ENCODE measurements at regions not wholly inside any gene's neighbourhood (a gene's known extent, or its start where the extent isn't known, plus 50 kb on each side); places are given as distances from the start of the nearest gene placed in this dataset.

GRCh38 chr13:97574926-97575325 is 141.0 kb downstream of the RAP2A start:
- POLR2A ChIA-PET = interaction anchor here (1.0 kb wide), 1 partner anchor 141 kb away, joined by 4 read pairs; the partner anchor contains the start of gene RAP2A
- no peak overlapping the region for H3K27ac Mint-ChIP-seq (ENCODE audit: low read depth, unreplicated experiment)
- H3K27me3 Mint-ChIP-seq (ENCODE audit: insufficient read depth, unreplicated experiment) = no peaks in the 10 kb centered on the region
- H3K4me1 Mint-ChIP-seq (ENCODE audit: insufficient read depth, unreplicated experiment) = no peaks in the 10 kb centered on the region
- intact Hi-C loops (cut with micrococcal nuclease) = loop anchor here (10.0 kb wide), 1 partner anchor 210 kb away; no protein-coding TSS in a partner anchor
- DNase-seq (ENCODE audit: unreplicated experiment) = peak; percentile 65
- BruUV-seq (replicated peaks) = no TSS peak
- H3K36me3 Mint-ChIP-seq (ENCODE audit: insufficient read depth, unreplicated experiment) = no peaks in the 10 kb centered on the region
- TF ChIP-seq CTCF (IDR thresholded peaks at IDR 0.05; ENCODE audit: unreplicated experiment) = peak; percentile 16
- H3K9me3 Mint-ChIP-seq (ENCODE audit: unreplicated experiment) = no peaks in the 10 kb centered on the region
- CTCF ChIA-PET = interaction anchor here (0.5 to 1.1 kb wide), 5 partner anchors 140 to 1522 kb away, joined by 3 read pairs; partner anchors contain the start of gene UGGT2
- no peak overlapping the region for H3K4me3 Mint-ChIP-seq (ENCODE audit: unreplicated experiment)

- intact Hi-C loops (cut with micrococcal nuclease) = loop anchor here (10.0 kb wide), 1 partner anchor 212 kb away; no protein-coding TSS in a partner anchor
- Mint-ChIP-seq H3K4me1 (ENCODE audit: insufficient read depth, unreplicated experiment) (no peaks in the 10 kb centered on the region), H3K36me3 (ENCODE audit: insufficient read depth, unreplicated experiment) (no peaks in the 10 kb centered on the region), H3K27ac (ENCODE audit: low read depth, unreplicated experiment) (no peak overlapping the region), H3K9me3 (ENCODE audit: unreplicated experiment) (no peaks in the 10 kb centered on the region), H3K4me3 (ENCODE audit: unreplicated experiment) (no peak overlapping the region), H3K27me3 (ENCODE audit: insufficient read depth, unreplicated experiment) (no peaks in the 10 kb centered on the region)
- BruUV-seq (replicated peaks) = no TSS peak
- TF ChIP-seq CTCF (IDR thresholded peaks at IDR 0.05; ENCODE audit: unreplicated experiment) = no peak
- no peak for DNase-seq (ENCODE audit: unreplicated experiment)
- POLR2A ChIA-PET = no interaction called here
- CTCF ChIA-PET = interaction anchor here (1.8 kb wide), 1 partner anchor 9 kb away, joined by 7 read pairs; no protein-coding TSS in a partner anchor
Measured at GRCh38 chr13:97577026-97577425, 143.1 kb downstream of the RAP2A start.

GRCh38 chr13:97582170-97582569 is 148.2 kb downstream of the RAP2A start:
- ChIA-PET CTCF (interaction anchor here (0.9 kb wide), 1 partner anchor 54 kb away, joined by 3 read pairs; no protein-coding TSS in a partner anchor), POLR2A (interaction anchor here (0.6 kb wide), 1 partner anchor 91 kb away, joined by 3 read pairs; no protein-coding TSS in a partner anchor)
- no TSS peak for BruUV-seq (replicated peaks)
- no peaks in the 10 kb centered on the region for H3K27me3 Mint-ChIP-seq (ENCODE audit: insufficient read depth, unreplicated experiment)
- no peak for DNase-seq (ENCODE audit: unreplicated experiment)
- H3K27ac Mint-ChIP-seq (ENCODE audit: low read depth, unreplicated experiment) = no peak overlapping the region
- H3K36me3 Mint-ChIP-seq (ENCODE audit: insufficient read depth, unreplicated experiment) = no peaks in the 10 kb centered on the region
- TF ChIP-seq CTCF (IDR thresholded peaks at IDR 0.05; ENCODE audit: unreplicated experiment) = no peak
- no peaks in the 10 kb centered on the region for H3K4me1 Mint-ChIP-seq (ENCODE audit: insufficient read depth, unreplicated experiment)
- no peak overlapping the region for H3K4me3 Mint-ChIP-seq (ENCODE audit: unreplicated experiment)
- intact Hi-C loops (cut with micrococcal nuclease) = no loop called here
- H3K9me3 Mint-ChIP-seq (ENCODE audit: unreplicated experiment) = no peaks in the 10 kb centered on the region

GRCh38 chr13:97583907-97584497 is 150.0 kb downstream of the RAP2A start:
- BruUV-seq (replicated peaks) = no TSS peak
- Mint-ChIP-seq H3K4me3 (ENCODE audit: unreplicated experiment) (no peak overlapping the region), H3K36me3 (ENCODE audit: insufficient read depth, unreplicated experiment) (no peaks in the 10 kb centered on the region), H3K4me1 (ENCODE audit: insufficient read depth, unreplicated experiment) (no peaks in the 10 kb centered on the region), H3K27me3 (ENCODE audit: insufficient read depth, unreplicated experiment) (no peaks in the 10 kb centered on the region), H3K27ac (ENCODE audit: low read depth, unreplicated experiment) (no peak overlapping the region), H3K9me3 (ENCODE audit: unreplicated experiment) (no peaks in the 10 kb centered on the region)
- POLR2A ChIA-PET = no interaction called here
- intact Hi-C loops (cut with micrococcal nuclease) = no loop called here
- no peak for DNase-seq (ENCODE audit: unreplicated experiment)
- no peak for TF ChIP-seq CTCF (IDR thresholded peaks at IDR 0.05; ENCODE audit: unreplicated experiment)
- CTCF ChIA-PET = interaction anchor here (0.6 to 1.5 kb wide), 3 partner anchors 9 to 247 kb away, joined by 3 read pairs; no protein-coding TSS in a partner anchor
